GM13976 (cell line): ENCODE measurements at regions not wholly inside any gene's neighbourhood (a gene's known extent, or its start where the extent isn't known, plus 50 kb on each side); places are given as distances from the start of the nearest gene placed in this dataset.

Source experiments
- DNase-seq: peaks from one replicate; pipeline ENCODE4 v3.0.0; 2012; ENCODE audit warnings: low spot score
- in situ Hi-C: fragments of 300-500 bp; cut with MboI; formaldehyde crosslinking; loops from one replicate; pipeline ENCODE4 v1.12.0; 2022; ENCODE audit warnings: low sequenced_read_pairs, mixed read lengths, inconsistent platforms; ENCODE audit not compliant: unreplicated experiment
- TF ChIP-seq, protein P1 (sequence below): IDR thresholded peaks from 2 replicates; pipeline ENCODE4 v1.5.1; 2012; ENCODE audit warnings: borderline replicate concordance, mild to moderate bottlenecking; ENCODE audit not compliant: insufficient read depth; ENCODE audit errors: extremely low read depth, missing control alignments, control extremely low read depth

DNA sequence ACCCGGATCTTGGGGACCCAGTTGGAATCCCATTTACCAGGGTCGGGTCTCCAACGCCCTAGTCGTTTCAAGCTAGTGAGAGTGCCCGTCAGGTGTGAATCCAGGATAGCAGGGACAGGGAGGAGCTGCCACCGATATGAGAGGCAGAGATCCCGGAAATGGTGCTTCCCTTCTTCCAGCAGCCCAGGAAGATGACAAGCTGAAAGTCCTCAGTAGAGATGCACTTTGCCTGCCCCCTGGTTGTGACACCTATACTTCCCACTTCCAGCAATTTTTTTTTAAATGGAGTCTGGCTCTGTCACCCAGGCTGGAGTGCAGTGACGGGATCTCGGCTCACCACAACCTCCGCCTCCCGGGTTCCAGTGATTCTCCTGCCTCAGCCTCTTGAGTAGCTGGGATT lies 503.0 kb downstream of the NTRK3 start:
- DNase-seq, result no peak
- in situ Hi-C loops, result no loop called here
- TF ChIP-seq, protein P1, sequence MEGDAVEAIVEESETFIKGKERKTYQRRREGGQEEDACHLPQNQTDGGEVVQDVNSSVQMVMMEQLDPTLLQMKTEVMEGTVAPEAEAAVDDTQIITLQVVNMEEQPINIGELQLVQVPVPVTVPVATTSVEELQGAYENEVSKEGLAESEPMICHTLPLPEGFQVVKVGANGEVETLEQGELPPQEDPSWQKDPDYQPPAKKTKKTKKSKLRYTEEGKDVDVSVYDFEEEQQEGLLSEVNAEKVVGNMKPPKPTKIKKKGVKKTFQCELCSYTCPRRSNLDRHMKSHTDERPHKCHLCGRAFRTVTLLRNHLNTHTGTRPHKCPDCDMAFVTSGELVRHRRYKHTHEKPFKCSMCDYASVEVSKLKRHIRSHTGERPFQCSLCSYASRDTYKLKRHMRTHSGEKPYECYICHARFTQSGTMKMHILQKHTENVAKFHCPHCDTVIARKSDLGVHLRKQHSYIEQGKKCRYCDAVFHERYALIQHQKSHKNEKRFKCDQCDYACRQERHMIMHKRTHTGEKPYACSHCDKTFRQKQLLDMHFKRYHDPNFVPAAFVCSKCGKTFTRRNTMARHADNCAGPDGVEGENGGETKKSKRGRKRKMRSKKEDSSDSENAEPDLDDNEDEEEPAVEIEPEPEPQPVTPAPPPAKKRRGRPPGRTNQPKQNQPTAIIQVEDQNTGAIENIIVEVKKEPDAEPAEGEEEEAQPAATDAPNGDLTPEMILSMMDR, result no peak

DNA sequence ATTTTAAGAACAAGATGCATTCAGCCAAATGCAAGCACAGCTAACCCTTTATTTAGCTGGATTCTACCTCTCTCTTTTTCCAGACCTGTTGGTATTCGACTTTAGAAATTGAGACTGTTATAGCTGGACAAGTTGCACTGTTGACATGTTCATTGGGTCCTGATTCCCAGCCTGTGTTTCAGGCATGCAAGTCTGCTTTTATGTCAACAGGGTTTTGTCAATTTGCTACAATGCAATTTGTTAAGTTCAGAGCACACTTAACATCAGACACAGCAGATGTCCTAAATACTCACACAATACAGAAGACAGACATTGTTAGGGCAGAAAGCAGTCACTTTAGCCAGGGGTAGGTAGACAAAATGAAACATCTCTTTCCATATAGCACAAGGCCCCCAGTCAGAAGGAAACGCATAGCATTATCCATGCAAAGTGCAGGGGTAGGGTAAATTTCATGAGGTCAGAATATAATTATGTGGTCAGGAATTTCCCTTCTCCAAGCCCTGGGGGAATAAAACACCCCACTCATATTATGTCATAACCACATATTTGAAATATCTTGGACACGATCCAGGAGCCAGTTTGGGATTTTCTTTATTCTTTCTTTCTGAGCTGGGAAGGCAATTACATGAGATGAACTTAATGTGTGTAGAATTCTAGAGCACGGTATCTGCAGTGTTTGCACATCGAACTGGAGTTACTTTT lies 504.1 kb downstream of the NTRK3 start:
- DNase-seq, result no peak
- in situ Hi-C loops, result no loop called here
- TF ChIP-seq, protein P1, result no peak

DNA sequence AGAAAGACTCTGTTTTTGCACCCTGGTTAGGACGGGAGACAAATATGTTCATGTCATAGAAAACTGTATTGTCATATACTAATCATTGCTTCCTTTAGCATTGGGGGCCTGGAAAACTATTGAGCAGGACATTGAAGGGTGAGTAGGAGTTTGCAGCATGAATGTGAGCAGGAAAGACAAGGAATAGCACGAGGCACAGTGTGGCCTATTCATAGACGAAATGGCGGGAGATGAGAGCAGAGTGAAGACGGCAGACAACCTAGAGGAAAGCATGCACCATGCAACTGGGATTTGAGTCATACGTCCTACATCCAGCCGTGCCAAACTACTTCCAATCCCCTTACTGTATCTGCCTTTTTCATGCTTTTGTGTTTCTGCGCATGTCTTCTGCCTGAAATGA lies 508.1 kb downstream of the NTRK3 start:
- in situ Hi-C loops, result no loop called here
- TF ChIP-seq, protein P1, result no peak
- no peak for DNase-seq

DNA sequence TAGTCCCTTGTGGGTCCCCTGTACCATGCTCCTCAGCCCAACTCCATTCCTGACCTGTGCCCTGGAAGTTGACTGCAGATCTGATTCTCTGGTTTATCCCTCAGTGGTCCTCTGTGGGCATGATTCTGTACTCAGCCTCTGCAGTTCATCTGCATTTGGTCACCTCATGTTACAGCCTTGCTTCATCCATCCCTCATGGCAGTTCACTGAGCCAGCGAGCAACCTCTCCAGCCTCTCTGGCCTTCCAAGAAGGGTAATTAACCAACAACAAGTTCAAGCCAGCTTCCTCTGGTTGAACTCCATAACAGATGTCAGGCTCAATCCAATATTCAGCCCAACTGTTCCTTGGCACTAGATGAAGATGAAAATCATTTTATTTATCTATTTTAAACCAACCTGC lies 509.5 kb downstream of the NTRK3 start:
- DNase-seq, result no peak
- in situ Hi-C loops, result no loop called here
- TF ChIP-seq, protein P1, result no peak

DNA sequence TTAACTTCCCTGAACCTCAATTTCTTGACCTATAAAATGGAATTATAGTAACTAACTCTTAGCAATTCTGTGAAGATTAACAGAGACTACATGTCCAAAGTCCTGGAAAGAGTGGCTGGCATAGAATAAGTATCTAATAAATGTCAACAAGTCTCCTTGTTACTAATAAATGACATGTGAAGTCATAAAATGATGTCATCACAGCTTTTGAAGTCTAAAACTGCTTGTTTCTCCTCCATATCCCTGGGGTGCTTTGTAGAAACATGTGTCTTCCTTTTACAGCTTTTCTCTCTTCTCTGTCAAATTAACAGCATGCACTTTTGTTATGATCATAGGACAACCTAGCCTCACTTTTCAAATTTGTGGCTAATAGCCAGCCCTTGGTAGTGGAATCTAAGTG lies 510.2 kb downstream of the NTRK3 start:
- in situ Hi-C loops, result no loop called here
- TF ChIP-seq, protein P1, result no peak
- DNase-seq, result no peak

DNA sequence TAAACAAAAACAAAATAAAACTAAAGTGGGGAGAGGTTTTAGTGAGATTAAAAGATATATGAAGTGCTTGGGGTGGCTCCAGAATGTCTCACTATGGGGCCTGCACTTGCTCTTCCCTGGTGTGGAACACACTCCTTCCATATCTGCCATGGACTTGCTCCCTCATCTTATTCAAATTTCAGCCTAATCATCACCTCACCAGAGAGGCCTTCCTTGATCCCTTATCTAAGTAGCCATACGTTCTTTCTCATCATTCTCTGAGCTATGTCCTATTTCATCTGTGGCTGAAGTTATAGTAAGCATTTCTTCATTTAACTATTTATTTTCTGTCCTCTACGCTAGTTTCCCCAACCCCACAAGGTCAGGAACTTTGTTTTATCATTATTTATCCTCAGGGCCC lies 511.7 kb downstream of the NTRK3 start:
- no peak for DNase-seq
- TF ChIP-seq, protein P1, result no peak
- in situ Hi-C loops, result no loop called here

DNA sequence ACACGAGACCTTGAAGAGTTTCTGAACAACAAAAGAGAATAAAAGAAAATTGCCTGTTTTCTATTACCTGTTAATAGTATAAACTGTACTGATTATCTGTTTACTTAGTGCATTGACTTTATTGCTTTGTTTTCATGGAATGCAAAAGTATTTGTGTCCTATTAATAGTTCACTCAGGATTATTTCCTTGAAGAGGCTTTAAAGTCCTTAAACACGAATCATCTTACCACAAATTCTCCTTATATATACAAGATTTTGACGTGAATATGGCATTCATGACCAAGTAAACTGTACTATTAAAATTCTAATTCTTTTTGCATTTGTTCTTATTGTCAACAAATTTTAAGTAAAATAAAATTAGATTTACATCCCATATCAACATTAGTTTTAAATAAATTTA lies 513.0 kb downstream of the NTRK3 start:
- TF ChIP-seq, protein P1, result no peak
- no peak for DNase-seq
- in situ Hi-C loops, result no loop called here
